HPDE6-E6E7 (cell line): ENCODE measurements at regions not wholly inside any gene's neighbourhood (a gene's known extent, or its start where the extent isn't known, plus 50 kb on each side); places are given as distances from the start of the nearest gene placed in this dataset.

Source experiments
- DNase-seq: peaks from one replicate; pipeline ENCODE4 v3.0.0; 2011; ENCODE audit warnings: missing footprints; ENCODE audit errors: extremely low spot score

DNA sequence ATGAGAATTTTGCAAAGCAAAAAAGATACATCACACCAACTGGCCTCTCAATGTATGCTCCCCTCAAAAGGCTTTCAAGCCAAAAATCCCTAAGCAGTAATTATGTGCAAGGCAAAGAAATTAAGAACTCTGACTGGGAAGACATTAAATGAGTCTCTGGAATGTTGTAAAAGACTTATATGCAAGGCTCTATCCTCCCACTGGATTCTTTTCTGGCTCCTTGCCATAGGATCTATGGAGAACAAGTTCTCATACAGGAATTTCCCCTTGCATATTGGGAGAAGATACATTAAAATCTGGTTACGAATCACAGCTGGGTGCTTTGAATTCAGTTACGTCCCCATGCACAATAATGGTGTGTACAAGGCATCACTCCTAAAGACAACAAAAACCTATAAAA lies 73.4 kb upstream of the ATL2 start:
- no peak for DNase-seq

DNA sequence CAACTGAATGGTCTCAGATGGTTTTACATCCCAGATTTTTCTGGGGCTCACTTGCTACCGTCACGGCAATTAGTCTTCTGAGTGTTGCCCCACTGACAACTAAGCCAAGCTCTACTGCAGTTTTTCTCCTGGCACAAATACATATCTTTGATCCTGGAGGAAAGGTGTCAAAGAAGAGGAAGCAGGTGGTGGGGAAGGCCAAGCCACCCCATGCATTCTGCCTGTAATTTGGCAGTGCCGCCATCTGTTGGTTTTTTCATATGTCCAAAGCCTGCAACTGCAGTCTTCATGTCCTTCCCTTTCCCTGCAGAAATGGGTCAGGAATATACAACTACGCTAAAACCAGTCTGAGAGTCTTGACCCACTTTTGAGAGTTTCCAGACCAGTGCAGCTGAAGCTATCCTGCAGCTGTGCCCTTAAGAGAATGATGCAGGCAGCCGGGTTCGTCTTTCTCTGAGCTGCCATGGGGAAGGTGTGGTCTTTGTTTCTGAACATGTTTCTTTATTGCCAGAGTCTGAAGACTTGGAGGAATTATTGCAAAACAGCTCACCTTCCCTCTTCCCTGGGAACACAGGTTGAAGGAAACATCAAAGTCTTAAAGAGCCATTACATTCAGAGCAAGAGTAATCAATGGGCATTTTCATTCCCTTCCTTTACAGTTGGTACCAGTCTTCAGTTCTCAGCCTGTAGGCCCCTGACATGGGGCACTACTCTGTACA lies 71.8 kb upstream of the ATL2 start:
- DNase-seq, result no peak

DNA sequence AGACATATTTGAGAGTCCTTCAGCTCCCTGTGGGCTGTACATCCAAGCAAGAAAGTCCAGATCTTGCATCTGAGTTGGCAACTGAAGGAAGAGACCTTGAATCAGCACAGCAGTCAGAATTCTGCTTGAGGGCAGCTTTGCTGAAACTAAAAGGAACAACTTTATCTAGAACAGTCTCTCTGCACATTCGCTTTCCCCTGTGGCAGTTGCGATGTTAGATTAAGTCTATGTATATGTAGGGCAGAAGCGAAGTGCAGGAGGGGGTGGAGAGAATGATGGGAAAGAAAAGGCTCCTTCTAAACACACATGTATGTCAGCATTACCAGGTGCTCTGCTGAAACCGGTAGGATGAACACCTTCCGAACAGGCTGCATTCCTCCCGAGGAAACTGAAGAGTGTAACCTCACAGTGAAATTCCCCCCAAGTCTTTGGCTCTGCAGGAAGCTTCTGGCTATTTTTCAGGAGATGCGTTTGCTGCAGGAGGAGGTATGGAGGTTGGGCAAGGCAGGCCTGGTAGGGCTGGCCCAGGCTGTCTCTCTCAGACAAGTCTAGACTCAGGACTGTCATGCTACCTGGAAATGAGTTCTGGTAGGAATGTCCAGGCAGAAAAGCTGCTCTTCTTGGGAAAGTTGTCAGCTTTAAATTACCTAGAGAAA lies 70.0 kb upstream of the ATL2 start:
- no peak for DNase-seq

- DNase-seq, result no peak
Measured at GRCh38 chr2:38446418-38446817, 69.3 kb upstream of the ATL2 start.

DNA sequence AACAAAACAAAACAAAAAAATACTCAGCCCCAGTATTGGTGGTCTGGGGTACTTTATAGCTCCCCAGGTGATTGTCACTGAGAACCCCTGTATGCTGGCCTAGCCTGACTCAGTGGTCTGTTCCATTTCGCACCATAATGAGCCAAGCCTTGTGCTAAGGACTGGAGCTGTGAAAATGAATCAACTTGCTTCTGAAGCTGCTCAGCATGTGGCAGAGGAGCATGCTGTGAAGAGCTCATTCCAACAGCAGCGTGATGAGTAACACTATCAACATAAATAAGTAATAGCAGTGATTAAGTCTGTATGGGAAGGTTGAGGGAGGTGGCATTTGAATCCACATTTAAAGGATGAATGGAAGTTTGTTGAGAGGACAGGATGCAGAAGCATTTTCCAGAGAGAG lies 67.2 kb upstream of the ATL2 start:
- DNase-seq, result no peak

- DNase-seq, result no peak
Measured at GRCh38 chr2:38442643-38443541, 65.8 kb upstream of the ATL2 start.

GRCh38 chr2:38441346-38441745 lies 64.3 kb upstream of the ATL2 start:
- DNase-seq, result no peak

GRCh38 chr2:38440655-38441054 lies 63.6 kb upstream of the ATL2 start:
- DNase-seq, result no peak

DNA sequence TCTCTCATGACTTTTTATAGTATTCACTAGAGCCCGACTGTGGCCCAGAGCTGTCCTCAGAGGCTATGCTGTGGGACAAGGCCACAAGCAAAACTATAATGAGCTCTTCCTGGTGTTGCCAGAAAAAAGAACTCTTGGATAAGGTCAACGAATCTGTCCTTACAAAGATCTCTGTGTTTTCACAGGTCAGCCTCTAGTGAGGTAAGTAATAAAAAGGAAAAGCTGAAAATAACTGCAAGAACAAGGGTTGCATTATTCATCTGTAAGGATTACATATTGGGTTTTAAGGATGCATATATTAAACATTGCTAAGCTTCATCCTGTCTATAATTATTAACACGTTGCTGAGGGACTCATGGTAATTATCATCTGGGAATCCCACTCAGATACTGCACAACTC lies 62.8 kb upstream of the ATL2 start:
- DNase-seq, result no peak

DNA sequence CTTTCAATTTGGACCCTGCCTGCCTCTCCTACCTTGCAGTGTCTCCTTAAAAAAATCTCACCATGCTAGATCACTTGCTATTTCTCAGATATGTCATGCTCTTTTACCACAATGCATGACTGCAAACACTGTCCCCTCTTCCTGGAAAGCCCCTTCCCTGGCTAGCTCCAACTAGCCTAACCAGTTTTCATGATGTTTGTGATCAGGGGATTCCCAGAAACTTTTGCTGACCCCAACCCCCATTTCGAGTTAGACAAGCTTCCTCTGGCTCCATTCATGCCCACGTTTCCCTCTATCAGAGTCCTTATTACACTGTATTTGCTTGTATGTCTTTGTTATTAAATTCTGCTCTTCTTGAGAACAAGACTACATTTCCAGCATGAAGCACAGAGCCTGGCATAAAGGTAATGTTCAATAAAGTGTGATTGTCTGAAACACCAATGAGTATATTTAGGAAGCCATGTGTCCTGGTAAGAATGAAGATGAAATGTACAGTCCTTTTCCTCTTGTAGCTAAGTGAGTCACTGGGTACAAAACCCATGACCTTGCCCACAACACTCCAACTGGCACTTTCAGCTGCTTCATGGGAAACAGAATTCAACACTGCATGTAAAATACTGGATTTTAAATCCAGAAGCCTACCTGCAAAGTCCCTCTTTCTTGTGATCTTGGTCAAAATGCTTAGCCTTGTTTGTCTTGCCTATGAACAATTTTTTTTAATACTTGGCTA lies 62.0 kb upstream of the ATL2 start:
- DNase-seq, result no peak

DNA sequence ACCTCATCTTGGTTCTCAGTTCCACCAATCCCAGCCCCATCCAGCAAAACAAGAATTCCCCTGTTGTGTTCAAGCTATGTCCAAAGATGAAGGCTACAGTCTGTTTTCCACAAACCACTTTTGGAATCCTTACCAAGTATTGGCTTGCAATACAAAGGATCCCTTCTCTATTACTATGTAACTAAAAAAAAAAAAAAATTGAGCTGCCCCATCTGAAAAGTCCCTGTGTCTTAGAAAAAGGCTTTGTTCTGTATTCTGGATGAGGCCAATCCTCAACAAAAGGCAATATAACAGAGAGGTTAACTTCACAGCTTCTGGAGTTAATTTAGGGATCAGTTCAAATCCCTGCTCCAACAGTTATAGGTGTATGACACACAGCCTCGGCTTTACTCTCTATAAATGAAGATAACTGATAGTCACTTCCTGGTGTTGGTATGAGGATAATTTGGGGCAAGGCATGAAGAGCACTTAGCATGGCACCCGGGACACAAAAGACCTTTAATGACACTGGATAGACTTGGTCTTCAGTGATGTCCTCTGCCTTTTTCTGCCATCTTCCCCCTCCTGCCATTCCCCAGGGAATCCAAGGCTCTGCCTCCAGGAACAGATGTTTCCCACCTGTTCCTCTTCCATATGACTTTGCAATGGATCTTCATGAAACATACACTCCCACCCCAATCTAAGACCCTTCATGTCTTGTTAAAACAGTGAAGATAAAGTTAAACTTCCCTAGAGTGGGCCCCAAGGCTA lies 61.2 kb upstream of the ATL2 start:
- no peak for DNase-seq

DNA sequence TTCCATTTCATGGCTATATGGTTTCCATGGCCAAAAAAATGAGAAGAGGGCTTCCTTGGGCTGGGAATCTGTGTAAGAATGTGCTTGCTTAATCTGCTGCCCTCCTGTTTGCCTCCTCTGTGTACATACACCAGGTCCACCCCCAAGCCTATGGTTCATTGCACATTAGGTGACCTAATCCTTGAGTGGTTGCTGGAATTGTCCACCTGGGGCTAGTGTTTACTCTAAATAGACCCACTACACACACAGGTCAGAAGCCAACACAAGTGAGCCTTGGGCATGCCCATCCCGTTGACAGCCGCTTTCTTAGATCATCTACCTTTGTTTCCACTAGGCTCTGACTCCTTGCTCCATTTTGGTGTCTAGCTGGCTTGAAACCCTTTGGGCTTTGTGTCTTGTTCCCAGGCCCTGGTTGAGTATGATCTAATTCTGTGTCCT lies 59.2 kb upstream of the ATL2 start:
- DNase-seq, result no peak

DNA sequence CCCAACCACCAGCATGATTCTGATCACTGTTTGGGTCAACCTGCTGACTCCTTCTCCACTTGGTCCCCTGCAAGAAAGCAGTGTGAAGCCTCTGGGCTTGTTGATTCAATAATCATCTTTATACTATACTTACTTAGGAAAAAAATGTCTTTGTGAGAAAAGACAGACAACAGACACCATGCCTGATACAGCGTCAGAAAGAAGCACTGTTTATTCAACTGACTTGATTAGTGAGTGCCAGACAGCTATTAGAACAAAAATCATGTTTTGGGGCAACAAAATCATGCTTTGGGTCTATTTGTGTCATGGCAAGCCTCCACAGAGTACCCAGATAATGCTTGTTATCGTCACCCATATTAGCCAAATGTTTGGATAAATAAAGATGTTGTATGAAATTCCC lies 58.7 kb upstream of the ATL2 start:
- no peak for DNase-seq

- no peak for DNase-seq
Measured at GRCh38 chr2:38434595-38434994, 57.5 kb upstream of the ATL2 start.

- peak; percentile 69 for DNase-seq
Measured at GRCh38 chr2:38433607-38433975, 56.5 kb upstream of the ATL2 start.

- no peak for DNase-seq
Measured at GRCh38 chr2:38432820-38433606, 55.9 kb upstream of the ATL2 start.

GRCh38 chr2:38430597-38431207 lies 53.6 kb upstream of the ATL2 start:
- DNase-seq, result no peak

DNA sequence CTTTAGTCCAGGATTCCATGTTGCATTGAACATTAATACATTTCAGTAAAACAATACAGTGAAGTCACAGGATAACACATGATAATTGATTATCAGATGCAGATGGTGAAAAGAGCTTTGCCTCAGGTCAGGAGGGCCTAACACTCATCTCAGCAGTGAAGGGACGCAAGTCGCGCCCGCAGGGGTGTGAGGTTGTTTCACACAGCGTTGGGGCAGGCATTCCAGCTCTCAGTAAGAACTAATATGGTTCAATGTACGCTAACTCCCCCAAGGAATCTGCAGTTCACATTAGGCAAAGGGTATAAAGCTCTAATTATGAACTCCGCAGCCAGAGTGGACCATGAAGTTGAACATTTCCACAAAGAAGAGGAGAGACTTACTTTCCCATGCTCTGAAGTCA lies 53.1 kb upstream of the ATL2 start:
- no peak for DNase-seq

DNA sequence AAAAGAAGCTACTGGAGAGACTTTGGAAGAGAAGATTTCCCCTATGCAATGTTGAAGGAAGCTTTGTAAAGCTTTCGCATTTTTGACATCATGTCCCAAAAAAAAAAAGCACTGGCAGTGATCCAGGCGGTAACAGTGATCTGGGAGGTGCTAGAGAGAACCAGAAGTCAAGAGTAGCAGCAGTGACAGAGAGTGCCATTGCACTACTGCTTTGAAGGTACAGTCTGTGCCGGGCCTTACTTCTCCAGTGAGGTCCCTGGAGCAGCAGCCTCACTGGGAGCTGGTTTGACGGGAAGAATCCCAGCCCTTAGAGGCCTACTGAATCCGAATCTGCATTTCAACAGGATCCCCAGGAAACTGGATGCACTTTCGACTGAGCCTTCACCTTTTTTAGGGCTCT lies 50.9 kb upstream of the ATL2 start:
- DNase-seq, result no peak

- DNase-seq, result no peak
Measured at GRCh38 chr2:38427054-38427453, 50.0 kb upstream of the ATL2 start.
